Parathyroid adenoma (tissue), 2 donors: ENCODE measurements at regions not wholly inside any gene's neighbourhood (a gene's known extent, or its start where the extent isn't known, plus 50 kb on each side); places are given as distances from the start of the nearest gene placed in this dataset.

ENCODE experiments used
- H2AFZ ChIP-seq: fragments of 300-600 bp; sonication (generic); one replicate; pipeline ENCODE4 v1.7.0; 2017; ENCODE audit warnings: antibody characterized with exemption, mild to moderate bottlenecking
- H3K27ac ChIP-seq: fragments of 300-600 bp; sonication (generic); one replicate; pipeline ENCODE4 v1.7.0; 2017
- H3K27me3 ChIP-seq: fragments of 300-600 bp; sonication (generic); one replicate; pipeline ENCODE4 v1.7.0; 2017; ENCODE audit warnings: low read length; ENCODE audit not compliant: control insufficient read depth, insufficient read depth
- H3K36me3 ChIP-seq: fragments of 300-600 bp; sonication (generic); one replicate; pipeline ENCODE4 v1.7.0; 2017; ENCODE audit warnings: low read length; ENCODE audit not compliant: control insufficient read depth, insufficient read depth
- H3K4me1 ChIP-seq: fragments of 300-600 bp; sonication (generic); one replicate; pipeline ENCODE4 v1.7.0; 2017; ENCODE audit warnings: control low read depth
- H3K4me2 ChIP-seq: fragments of 300-600 bp; sonication (generic); one replicate; pipeline ENCODE4 v1.7.0; 2017; ENCODE audit warnings: low read length
- H3K4me3 ChIP-seq: fragments of 300-600 bp; sonication (generic); one replicate; pipeline ENCODE4 v1.7.0; 2017; ENCODE audit warnings: low read depth, low read length
- H3K79me2 ChIP-seq: fragments of 300-600 bp; sonication (generic); one replicate; pipeline ENCODE4 v1.7.0; 2017; ENCODE audit warnings: control low read depth
- H3K9ac ChIP-seq: fragments of 300-600 bp; sonication (generic); one replicate; pipeline ENCODE4 v1.7.0; 2017; ENCODE audit warnings: mild to moderate bottlenecking
- H3K9me3 ChIP-seq: fragments of 300-600 bp; sonication (generic); one replicate; pipeline ENCODE4 v1.7.0; 2017; ENCODE audit warnings: low read length; ENCODE audit not compliant: control insufficient read depth
- CTCF ChIP-seq: fragments of 300-600 bp; sonication (generic); IDR thresholded peaks from one replicate; pipeline ENCODE4 v1.7.0; 2017; ENCODE audit warnings: antibody characterized with exemption, mild to moderate bottlenecking
- donor health status: primary hyperparathyroidism.

GRCh38 chr4:111215755-111216154 is 592.9 kb upstream of the PITX2 start:
- Histone ChIP-seq H3K4me3 (no peak overlapping the region), H3K4me1 (no peaks in the 10 kb centered on the region), H3K27ac (no peak overlapping the region), H3K27me3 (no peaks in the 10 kb centered on the region), H3K9ac (no peak overlapping the region), H3K4me2 (no peak overlapping the region), H3K36me3 (no peaks in the 10 kb centered on the region), H3K79me2 (no peaks in the 10 kb centered on the region), H2AFZ (no peak overlapping the region), H3K9me3 (no peaks in the 10 kb centered on the region)
- no peak for TF ChIP-seq CTCF

- no peak overlapping the region for H3K4me2 ChIP-seq
- no peak overlapping the region for H3K9ac ChIP-seq
- H3K36me3 ChIP-seq = no peaks in the 10 kb centered on the region
- no peaks in the 10 kb centered on the region for H3K79me2 ChIP-seq
- no peaks in the 10 kb centered on the region for H3K27me3 ChIP-seq
- no peaks in the 10 kb centered on the region for H3K9me3 ChIP-seq
- TF ChIP-seq CTCF = no peak
- H2AFZ ChIP-seq = no peak overlapping the region
- H3K4me3 ChIP-seq = no peak overlapping the region
- H3K4me1 ChIP-seq = no peaks in the 10 kb centered on the region
- no peak overlapping the region for H3K27ac ChIP-seq
Measured at GRCh38 chr4:111216791-111217190, 593.9 kb upstream of the PITX2 start.

- Histone ChIP-seq H2AFZ (no peak overlapping the region), H3K4me3 (no peak overlapping the region), H3K36me3 (no peaks in the 10 kb centered on the region), H3K4me2 (no peak overlapping the region), H3K27me3 (no peaks in the 10 kb centered on the region), H3K4me1 (no peaks in the 10 kb centered on the region), H3K9ac (no peak overlapping the region), H3K27ac (no peak overlapping the region), H3K79me2 (no peaks in the 10 kb centered on the region), H3K9me3 (no peaks in the 10 kb centered on the region)
- TF ChIP-seq CTCF = no peak
Measured at GRCh38 chr4:111221371-111221770, 598.5 kb upstream of the PITX2 start.

GRCh38 chr4:111228396-111228795 is 605.5 kb upstream of the PITX2 start:
- H3K79me2 ChIP-seq = no peaks in the 10 kb centered on the region
- H2AFZ ChIP-seq = no peak overlapping the region
- no peaks in the 10 kb centered on the region for H3K36me3 ChIP-seq
- H3K27me3 ChIP-seq = no peaks in the 10 kb centered on the region
- TF ChIP-seq CTCF = no peak
- no peak overlapping the region for H3K4me2 ChIP-seq
- no peaks in the 10 kb centered on the region for H3K4me1 ChIP-seq
- no peak overlapping the region for H3K27ac ChIP-seq
- H3K9ac ChIP-seq = no peak overlapping the region
- H3K9me3 ChIP-seq = no peaks in the 10 kb centered on the region
- no peak overlapping the region for H3K4me3 ChIP-seq

- H3K79me2 ChIP-seq = no peaks in the 10 kb centered on the region
- no peak overlapping the region for H2AFZ ChIP-seq
- H3K4me1 ChIP-seq = no peaks in the 10 kb centered on the region
- H3K9ac ChIP-seq = no peak overlapping the region
- no peak overlapping the region for H3K4me3 ChIP-seq
- H3K9me3 ChIP-seq = no peaks in the 10 kb centered on the region
- no peak for TF ChIP-seq CTCF
- no peak overlapping the region for H3K27ac ChIP-seq
- H3K4me2 ChIP-seq = no peak overlapping the region
- H3K27me3 ChIP-seq = no peaks in the 10 kb centered on the region
- H3K36me3 ChIP-seq = no peaks in the 10 kb centered on the region
Measured at GRCh38 chr4:111228874-111229273, 606.0 kb upstream of the PITX2 start.
